HEK293 (cell line): ENCODE measurements at regions not wholly inside any gene's neighbourhood (a gene's known extent, or its start where the extent isn't known, plus 50 kb on each side); places are given as distances from the start of the nearest gene placed in this dataset.

Source experiments
- CTCF ChIA-PET: fragments of 350-600 bp; formaldehyde crosslinking; extraction: SDS; loops from one replicate; lab custom pipeline; 2021; ENCODE audit warnings: antibody characterized with exemption; lab: Yijun Ruan, JAX
- POLR2A ChIA-PET: fragments of 300-600 bp; formaldehyde crosslinking; extraction: SDS; loops from one replicate; lab custom pipeline; 2020; ENCODE audit warnings: antibody characterized with exemption, inconsistent platforms; lab: Yijun Ruan, JAX
- H3K27ac ChIP-seq: fragments of 200-500 bp; sonication (Bioruptor generic); 2 replicates; pipeline ENCODE4 v1.5.1; 2014; ENCODE audit warnings: low read depth, low read length, control low read depth, inconsistent platforms; ENCODE audit errors: extremely low read depth
- H3K36me3 ChIP-seq, 2 experiments: fragments of 200-500 bp in 1 of 2; sonication (Bioruptor generic) in 1 of 2; 1 replicate in 1 of 2; 2 replicates in 1 of 2; pipeline ENCODE4 v1.5.1; 2014 to 2017; ENCODE audit warnings: inconsistent platforms in 2 of 2, low read length in 2 of 2; ENCODE audit not compliant: control insufficient read depth in 2 of 2, insufficient read depth in 1 of 2
- H3K4me1 ChIP-seq: fragments of 200-500 bp; sonication (Bioruptor generic); 2 replicates; pipeline ENCODE4 v1.5.1; 2014; ENCODE audit warnings: mild to moderate bottlenecking, low read length, inconsistent platforms; ENCODE audit not compliant: control insufficient read depth, insufficient read depth
- H3K4me3 ChIP-seq: 2 replicates; pipeline ENCODE4 v1.5.1; 2011; ENCODE audit warnings: low read depth, mild to moderate bottlenecking, control low read depth, low read length, moderate library complexity
- H3K9me3 ChIP-seq: fragments of 200-500 bp; sonication (Bioruptor generic); 2 replicates; pipeline ENCODE4 v1.5.1; 2014; ENCODE audit warnings: low read depth, low read length, inconsistent platforms; ENCODE audit not compliant: control insufficient read depth, insufficient read depth
- GFI1B ChIP-seq: fragments of 450-650 bp; formaldehyde crosslinking; IDR thresholded peaks from 2 replicates; pipeline ENCODE4 v1.5.1; 2016; ENCODE audit warnings: missing biosample characterization, missing genetic modification characterization
- GLIS1 ChIP-seq: fragments of 450-650 bp; formaldehyde crosslinking; IDR thresholded peaks from 2 replicates; pipeline ENCODE4 v1.5.1; 2016; ENCODE audit warnings: missing biosample characterization, missing genetic modification characterization
- INSM2 ChIP-seq: fragments of 450-650 bp; formaldehyde crosslinking; IDR thresholded peaks from 2 replicates; pipeline ENCODE4 v1.5.1; 2016; ENCODE audit warnings: missing biosample characterization, missing genetic modification characterization
- KLF8 ChIP-seq: fragments of 450-650 bp; formaldehyde crosslinking; IDR thresholded peaks from 2 replicates; pipeline ENCODE4 v1.5.1; 2016; ENCODE audit warnings: missing biosample characterization, missing genetic modification characterization
- OSR2 ChIP-seq: fragments of 450-650 bp; formaldehyde crosslinking; IDR thresholded peaks from 2 replicates; pipeline ENCODE4 v1.5.1; 2016; ENCODE audit warnings: missing biosample characterization, missing genetic modification characterization
- OVOL3 ChIP-seq: fragments of 450-650 bp; formaldehyde crosslinking; IDR thresholded peaks from 2 replicates; pipeline ENCODE4 v1.5.1; 2016; ENCODE audit warnings: missing biosample characterization, missing genetic modification characterization
- SALL2 ChIP-seq: fragments of 450-650 bp; formaldehyde crosslinking; IDR thresholded peaks from 2 replicates; pipeline ENCODE4 v1.5.0; 2017; ENCODE audit warnings: missing biosample characterization, mild to moderate bottlenecking, missing genetic modification characterization, borderline replicate concordance
- SCRT1 ChIP-seq: fragments of 450-650 bp; formaldehyde crosslinking; IDR thresholded peaks from 2 replicates; pipeline ENCODE4 v1.5.1; 2016; ENCODE audit warnings: missing biosample characterization, missing genetic modification characterization, borderline replicate concordance
- ZBTB20 ChIP-seq: fragments of 450-650 bp; formaldehyde crosslinking; IDR thresholded peaks from 2 replicates; pipeline ENCODE4 v1.5.1; 2016; ENCODE audit warnings: missing biosample characterization, missing genetic modification characterization
- ZBTB6 ChIP-seq: fragments of 450-650 bp; formaldehyde crosslinking; IDR thresholded peaks from 2 replicates; pipeline ENCODE4 v1.5.1; 2017; ENCODE audit warnings: missing biosample characterization, missing genetic modification characterization
- ZNF114 ChIP-seq: fragments of 450-650 bp; formaldehyde crosslinking; IDR thresholded peaks from 2 replicates; pipeline ENCODE4 v1.5.0; 2017; ENCODE audit warnings: missing biosample characterization, missing genetic modification characterization
- ZNF155 ChIP-seq: fragments of 450-650 bp; formaldehyde crosslinking; IDR thresholded peaks from 2 replicates; pipeline ENCODE4 v1.5.1; 2016; ENCODE audit warnings: missing biosample characterization, missing genetic modification characterization
- ZNF202 ChIP-seq: fragments of 450-650 bp; formaldehyde crosslinking; IDR thresholded peaks from 2 replicates; pipeline ENCODE4 v1.5.1; 2016; ENCODE audit warnings: missing biosample characterization, missing genetic modification characterization, borderline replicate concordance
- ZNF248 ChIP-seq: fragments of 450-650 bp; formaldehyde crosslinking; IDR thresholded peaks from 2 replicates; pipeline ENCODE4 v1.5.1; 2017; ENCODE audit warnings: missing biosample characterization, missing genetic modification characterization
- ZNF394 ChIP-seq: fragments of 450-650 bp; formaldehyde crosslinking; IDR thresholded peaks from 2 replicates; pipeline ENCODE4 v1.5.1; 2016; ENCODE audit warnings: missing biosample characterization, missing genetic modification characterization, mild to moderate bottlenecking, moderate library complexity, borderline replicate concordance
- ZNF398 ChIP-seq: fragments of 450-650 bp; formaldehyde crosslinking; IDR thresholded peaks from 2 replicates; pipeline ENCODE4 v1.5.1; 2017; ENCODE audit warnings: missing biosample characterization, missing genetic modification characterization
- ZNF518A ChIP-seq: fragments of 450-650 bp; formaldehyde crosslinking; conservative IDR thresholded peaks from 2 replicates; pipeline ENCODE4 v1.5.1; 2016; ENCODE audit warnings: low read depth, missing biosample characterization, missing genetic modification characterization
- ZNF560 ChIP-seq: fragments of 450-650 bp; formaldehyde crosslinking; IDR thresholded peaks from 2 replicates; pipeline ENCODE4 v1.5.1; 2017; ENCODE audit warnings: missing biosample characterization, missing genetic modification characterization, borderline replicate concordance
- ZNF571 ChIP-seq: fragments of 450-650 bp; formaldehyde crosslinking; IDR thresholded peaks from 2 replicates; pipeline ENCODE4 v1.5.0; 2017; ENCODE audit warnings: missing biosample characterization, missing genetic modification characterization
- ZNF629 ChIP-seq: fragments of 450-650 bp; formaldehyde crosslinking; IDR thresholded peaks from 2 replicates; pipeline ENCODE4 v1.5.1; 2017; ENCODE audit warnings: missing biosample characterization, missing genetic modification characterization
- ZNF645 ChIP-seq: fragments of 450-650 bp; formaldehyde crosslinking; IDR thresholded peaks from 2 replicates; pipeline ENCODE4; 2016; ENCODE audit warnings: missing biosample characterization, missing genetic modification characterization
- ZNF670 ChIP-seq: fragments of 450-650 bp; formaldehyde crosslinking; IDR thresholded peaks from 2 replicates; pipeline ENCODE4 v1.5.1; 2016; ENCODE audit warnings: missing biosample characterization, missing genetic modification characterization, low read depth
- ZNF704 ChIP-seq: fragments of 450-650 bp; formaldehyde crosslinking; IDR thresholded peaks from 2 replicates; pipeline ENCODE4 v1.5.1; 2016; ENCODE audit warnings: missing biosample characterization, missing genetic modification characterization
- ZNF76 ChIP-seq: fragments of 450-650 bp; formaldehyde crosslinking; IDR thresholded peaks from 2 replicates; pipeline ENCODE4; 2016; ENCODE audit warnings: low read depth, missing biosample characterization, missing genetic modification characterization, borderline replicate concordance
- ZNF843 ChIP-seq: fragments of 450-650 bp; formaldehyde crosslinking; IDR thresholded peaks from 2 replicates; pipeline ENCODE4 v1.5.1; 2016; ENCODE audit warnings: missing biosample characterization, missing genetic modification characterization
- ZSCAN23 ChIP-seq: fragments of 450-650 bp; formaldehyde crosslinking; IDR thresholded peaks from 2 replicates; pipeline ENCODE4 v1.5.1; 2016; ENCODE audit warnings: missing biosample characterization, missing genetic modification characterization

- Histone ChIP-seq H3K9me3 (no peaks in the 10 kb centered on the region), H3K4me1 (no peaks in the 10 kb centered on the region), H3K4me3 (no peak overlapping the region), H3K27ac (no peak overlapping the region), H3K36me3 (no peaks in the 10 kb centered on the region)
- POLR2A ChIA-PET, result no interaction called here
- no peak for TF ChIP-seq ZNF248 (tag by site-specific recombination)
- no peak for TF ChIP-seq ZNF518A (tag by site-specific recombination)
- TF ChIP-seq SCRT1 (tag by site-specific recombination), result no peak
- TF ChIP-seq ZBTB6 (tag by site-specific recombination), result no peak
- TF ChIP-seq OVOL3 (tag by site-specific recombination), result no peak
- TF ChIP-seq INSM2 (tag by site-specific recombination), result no peak
- no peak for TF ChIP-seq SALL2 (tag by site-specific recombination)
- no peak for TF ChIP-seq ZSCAN23 (tag by site-specific recombination)
- no peak for TF ChIP-seq ZBTB20 (tag by site-specific recombination)
- TF ChIP-seq ZNF670 (tag by site-specific recombination), result no peak
- no peak for TF ChIP-seq ZNF629 (tag by site-specific recombination)
- no peak for TF ChIP-seq ZNF571
- TF ChIP-seq ZNF155 (tag by site-specific recombination), result no peak
- no peak for TF ChIP-seq ZNF394 (tag by site-specific recombination)
- no peak for TF ChIP-seq ZNF560
- no peak for TF ChIP-seq OSR2 (tag by site-specific recombination)
- TF ChIP-seq ZNF843, result no peak
- no peak for TF ChIP-seq ZNF76 (tag by site-specific recombination)
- CTCF ChIA-PET, result no interaction called here
Observed at GRCh38 chr5:166236327-166236726, 2055.1 kb upstream of the WWC1 start.

- Histone ChIP-seq H3K4me3 (no peak overlapping the region), H3K9me3 (no peaks in the 10 kb centered on the region), H3K4me1 (no peaks in the 10 kb centered on the region), H3K27ac (no peak overlapping the region), H3K36me3 (no peaks in the 10 kb centered on the region)
- ChIA-PET CTCF (no interaction called here), POLR2A (no interaction called here)
- TF ChIP-seq GFI1B (no peak), KLF8 (no peak), ZNF645 (tag by site-specific recombination) (no peak), ZNF704 (tag by site-specific recombination) (no peak), ZNF202 (no peak), ZNF398 (tag by site-specific recombination) (no peak), ZNF114 (no peak), GLIS1 (no peak)
Observed at GRCh38 chr5:166240705-166241104, 2050.7 kb upstream of the WWC1 start.
